HEK293 (cell line): ENCODE measurements at regions not wholly inside any gene's neighbourhood (a gene's known extent, or its start where the extent isn't known, plus 50 kb on each side); places are given as distances from the start of the nearest gene placed in this dataset.

Source experiments
- CTCF ChIA-PET: fragments of 350-600 bp; formaldehyde crosslinking; extraction: SDS; loops from one replicate; lab custom pipeline; 2021; ENCODE audit warnings: antibody characterized with exemption; lab: Yijun Ruan, JAX
- POLR2A ChIA-PET: fragments of 300-600 bp; formaldehyde crosslinking; extraction: SDS; loops from one replicate; lab custom pipeline; 2020; ENCODE audit warnings: antibody characterized with exemption, inconsistent platforms; lab: Yijun Ruan, JAX
- H3K27ac ChIP-seq: fragments of 200-500 bp; sonication (Bioruptor generic); 2 replicates; pipeline ENCODE4 v1.5.1; 2014; ENCODE audit warnings: low read depth, low read length, control low read depth, inconsistent platforms; ENCODE audit errors: extremely low read depth
- H3K36me3 ChIP-seq, 2 experiments: fragments of 200-500 bp in 1 of 2; sonication (Bioruptor generic) in 1 of 2; 1 replicate in 1 of 2; 2 replicates in 1 of 2; pipeline ENCODE4 v1.5.1; 2014 to 2017; ENCODE audit warnings: inconsistent platforms in 2 of 2, low read length in 2 of 2; ENCODE audit not compliant: control insufficient read depth in 2 of 2, insufficient read depth in 1 of 2
- H3K4me1 ChIP-seq: fragments of 200-500 bp; sonication (Bioruptor generic); 2 replicates; pipeline ENCODE4 v1.5.1; 2014; ENCODE audit warnings: mild to moderate bottlenecking, low read length, inconsistent platforms; ENCODE audit not compliant: control insufficient read depth, insufficient read depth
- H3K4me3 ChIP-seq: 2 replicates; pipeline ENCODE4 v1.5.1; 2011; ENCODE audit warnings: low read depth, mild to moderate bottlenecking, control low read depth, low read length, moderate library complexity
- H3K9me3 ChIP-seq: fragments of 200-500 bp; sonication (Bioruptor generic); 2 replicates; pipeline ENCODE4 v1.5.1; 2014; ENCODE audit warnings: low read depth, low read length, inconsistent platforms; ENCODE audit not compliant: control insufficient read depth, insufficient read depth
- ATF2 ChIP-seq: fragments of 450-650 bp; formaldehyde crosslinking; IDR thresholded peaks from 2 replicates; pipeline ENCODE4 v1.5.1; 2016; ENCODE audit warnings: missing biosample characterization, missing genetic modification characterization, low read depth
- GFI1B ChIP-seq: fragments of 450-650 bp; formaldehyde crosslinking; IDR thresholded peaks from 2 replicates; pipeline ENCODE4 v1.5.1; 2016; ENCODE audit warnings: missing biosample characterization, missing genetic modification characterization
- HOXC10 ChIP-seq: sonication (generic); formaldehyde crosslinking; IDR thresholded peaks from 2 replicates; pipeline ENCODE4 v1.8.1; 2023; ENCODE audit warnings: mild to moderate bottlenecking, missing genetic modification reagents
- KLF7 ChIP-seq: fragments of 450-650 bp; formaldehyde crosslinking; IDR thresholded peaks from 2 replicates; pipeline ENCODE4 v1.5.1; 2016; ENCODE audit warnings: missing biosample characterization, missing genetic modification characterization, borderline replicate concordance
- TRIM28 ChIP-seq: IDR thresholded peaks from 2 replicates; pipeline ENCODE4 v1.6.1; 2011; ENCODE audit warnings: low read length, control low read depth, borderline replicate concordance
- ZBTB10 ChIP-seq: fragments of 450-650 bp; formaldehyde crosslinking; IDR thresholded peaks from 2 replicates; pipeline ENCODE4 v1.5.1; 2016; ENCODE audit warnings: missing biosample characterization, missing genetic modification characterization
- ZBTB17 ChIP-seq: fragments of 450-650 bp; formaldehyde crosslinking; IDR thresholded peaks from 2 replicates; pipeline ENCODE4 v1.5.1; 2016; ENCODE audit warnings: missing biosample characterization, missing genetic modification characterization
- ZBTB20 ChIP-seq: fragments of 450-650 bp; formaldehyde crosslinking; IDR thresholded peaks from 2 replicates; pipeline ENCODE4 v1.5.1; 2016; ENCODE audit warnings: missing biosample characterization, missing genetic modification characterization
- ZBTB21 ChIP-seq: fragments of 450-650 bp; formaldehyde crosslinking; IDR thresholded peaks from 2 replicates; pipeline ENCODE4 v1.5.1; 2017; ENCODE audit warnings: missing biosample characterization, missing genetic modification characterization
- ZFP37 ChIP-seq: fragments of 450-650 bp; formaldehyde crosslinking; IDR thresholded peaks from 2 replicates; pipeline ENCODE4 v1.5.1; 2016; ENCODE audit warnings: missing biosample characterization, missing genetic modification characterization
- ZFP41 ChIP-seq: fragments of 450-650 bp; formaldehyde crosslinking; IDR thresholded peaks from 2 replicates; pipeline ENCODE4 v1.5.1; 2016; ENCODE audit warnings: missing biosample characterization, missing genetic modification characterization, borderline replicate concordance
- ZNF10 ChIP-seq: fragments of 450-650 bp; formaldehyde crosslinking; IDR thresholded peaks from 2 replicates; pipeline ENCODE4 v1.5.1; 2017; ENCODE audit warnings: missing biosample characterization, missing genetic modification characterization
- ZNF133 ChIP-seq: fragments of 450-650 bp; formaldehyde crosslinking; IDR thresholded peaks from 2 replicates; pipeline ENCODE4 v1.5.1; 2016; ENCODE audit warnings: missing biosample characterization, missing genetic modification characterization
- ZNF157 ChIP-seq: fragments of 450-650 bp; formaldehyde crosslinking; IDR thresholded peaks from 2 replicates; pipeline ENCODE4 v1.5.1; 2016; ENCODE audit warnings: missing biosample characterization, missing genetic modification characterization
- ZNF19 ChIP-seq: fragments of 450-650 bp; formaldehyde crosslinking; IDR thresholded peaks from 2 replicates; pipeline ENCODE4; 2016; ENCODE audit warnings: missing biosample characterization, missing genetic modification characterization, low read depth
- ZNF600 ChIP-seq: fragments of 450-650 bp; formaldehyde crosslinking; IDR thresholded peaks from 2 replicates; pipeline ENCODE4 v1.5.1; 2016; ENCODE audit warnings: missing biosample characterization, missing genetic modification characterization
- ZNF626 ChIP-seq: fragments of 450-650 bp; sonication (Bioruptor Pico); formaldehyde crosslinking; IDR thresholded peaks from 2 replicates; pipeline ENCODE4 v1.5.1; 2018; ENCODE audit warnings: missing biosample characterization, missing genetic modification characterization, inconsistent platforms
- ZNF664 ChIP-seq: fragments of 450-650 bp; formaldehyde crosslinking; IDR thresholded peaks from 2 replicates; pipeline ENCODE4 v1.5.1; 2016; ENCODE audit warnings: missing biosample characterization, missing genetic modification characterization
- ZNF704 ChIP-seq: fragments of 450-650 bp; formaldehyde crosslinking; IDR thresholded peaks from 2 replicates; pipeline ENCODE4 v1.5.1; 2016; ENCODE audit warnings: missing biosample characterization, missing genetic modification characterization
- ZNF707 ChIP-seq: fragments of 450-650 bp; formaldehyde crosslinking; IDR thresholded peaks from 2 replicates; pipeline ENCODE4 v1.5.1; 2016; ENCODE audit warnings: missing biosample characterization, missing genetic modification characterization
- ZXDB ChIP-seq: fragments of 450-650 bp; formaldehyde crosslinking; IDR thresholded peaks from 2 replicates; pipeline ENCODE4 v1.5.1; 2016; ENCODE audit warnings: missing biosample characterization, missing genetic modification characterization

GRCh38 chr5:30098940-30099339, 1094.5 kb upstream of the CDH6 start (continued):
- TF ChIP-seq ZFP37 (tag by site-specific recombination): no peak
- TF ChIP-seq KLF7 (tag by site-specific recombination): no peak
- no peak for TF ChIP-seq ZNF10
- TF ChIP-seq ZNF704 (tag by site-specific recombination): no peak
- no peak for TF ChIP-seq ZBTB10 (tag by site-specific recombination)
- TF ChIP-seq ZNF626 (tag by site-specific recombination): no peak
- TF ChIP-seq ZBTB20 (tag by site-specific recombination): no peak
- TF ChIP-seq ZNF19 (tag by site-specific recombination): no peak
- TF ChIP-seq ZXDB (tag by site-specific recombination): no peak
- no peak for TF ChIP-seq ZNF157 (tag by site-specific recombination)

GRCh38 chr5:30092548-30092947, 1100.9 kb upstream of the CDH6 start:
- Histone ChIP-seq H3K4me3 (no peak overlapping the region), H3K4me1 (no peaks in the 10 kb centered on the region), H3K9me3 (no peaks in the 10 kb centered on the region), H3K27ac (no peak overlapping the region), H3K36me3 (no peaks in the 10 kb centered on the region)
- CTCF ChIA-PET: no interaction called here
- POLR2A ChIA-PET: no interaction called here
- TF ChIP-seq TRIM28 (no peak), ZNF664 (tag by site-specific recombination) (no peak), ZFP41 (tag by site-specific recombination) (no peak), ATF2 (tag by site-specific recombination) (no peak), ZBTB17 (tag by site-specific recombination) (no peak), HOXC10 (CRISPR knock-in tag) (no peak), ZNF133 (no peak), ZNF600 (no peak), ZNF707 (no peak), ZBTB21 (tag by site-specific recombination) (no peak), GFI1B (tag by site-specific recombination) (no peak)
